Limb (tissue), 2 donors: ENCODE measurements at regions not wholly inside any gene's neighbourhood (a gene's known extent, or its start where the extent isn't known, plus 50 kb on each side); places are given as distances from the start of the nearest gene placed in this dataset.
"Not testable (repeated sequence)": the region's sequence is repeated elsewhere in the genome, so short reads cannot be mapped to it uniquely, and the experiment has no call there.

Experiments used
- DNase-seq, 2 donors: peaks; one replicate each; pipeline ENCODE4 v3.0.0-alpha.2; 2016; ENCODE audit errors: extremely low spot score in 2 of 2

- not testable (repeated sequence) for DNase-seq
These were observed 70.9 kb downstream of the NPIPA5 start for GRCh38 chr16:15307184-15307583.

- peak in 1 of 2 donors; percentile 11 for DNase-seq
These were observed 72.2 kb downstream of the NPIPA5 start for GRCh38 chr16:15305889-15306288.

- not testable (repeated sequence) for DNase-seq
These were observed 74.3 kb downstream of the NPIPA5 start for GRCh38 chr16:15303667-15304324.

GRCh38 chr16:15297104-15297503 is 81.0 kb downstream of the NPIPA5 start:
- DNase-seq = not testable (repeated sequence)

GRCh38 chr16:15274796-15275195 is 103.3 kb downstream of the NPIPA5 start:
- DNase-seq = not testable (repeated sequence)

GRCh38 chr16:15273964-15274363 is 104.1 kb downstream of the NPIPA5 start:
- DNase-seq = not testable (repeated sequence)

- DNase-seq = not testable (repeated sequence)
These were observed 111.2 kb downstream of the NPIPA5 start for GRCh38 chr16:15266941-15267340.

GRCh38 chr16:15262212-15262611 is 115.9 kb downstream of the NPIPA5 start:
- not testable (repeated sequence) for DNase-seq

- DNase-seq = not testable (repeated sequence)
These were observed 130.1 kb downstream of the NPIPA5 start for GRCh38 chr16:15247971-15248370.

GRCh38 chr16:15236674-15237323 is 141.3 kb downstream of the NPIPA5 start:
- not testable (repeated sequence) for DNase-seq

GRCh38 chr16:15235140-15235539 is 141.1 kb upstream of the RRN3 start:
- not testable (repeated sequence) for DNase-seq

- not testable (repeated sequence) for DNase-seq
These were observed 140.6 kb upstream of the RRN3 start for GRCh38 chr16:15234702-15235101.

- not testable (repeated sequence) for DNase-seq
These were observed 136.4 kb upstream of the RRN3 start for GRCh38 chr16:15230432-15230831.

GRCh38 chr16:15229661-15230060 is 135.6 kb upstream of the RRN3 start:
- DNase-seq = not testable (repeated sequence)

- DNase-seq = not testable (repeated sequence)
These were observed 130.6 kb upstream of the RRN3 start for GRCh38 chr16:15224651-15225050.

GRCh38 chr16:15223398-15223797 is 129.3 kb upstream of the RRN3 start:
- DNase-seq = not testable (repeated sequence)

- DNase-seq = peak in 1 of 2 donors; percentile 1
These were observed 125.9 kb upstream of the RRN3 start for GRCh38 chr16:15219679-15220615.

- DNase-seq = not testable (repeated sequence)
These were observed 124.9 kb upstream of the RRN3 start for GRCh38 chr16:15218856-15219500.

- DNase-seq = not testable (repeated sequence)
These were observed 113.3 kb upstream of the RRN3 start for GRCh38 chr16:15207202-15207981.

GRCh38 chr16:15206439-15206838 is 112.4 kb upstream of the RRN3 start:
- not testable (repeated sequence) for DNase-seq
